ENCODE measurements at regions not wholly inside any gene's neighbourhood (a gene's known extent, or its start where the extent isn't known, plus 50 kb on each side); places are given as distances from the start of the nearest gene placed in this dataset.
A peak's percentile ranks its signal among the peaks of the same experiment; 100 is the strongest.

- Histone ChIP-seq H3K4me2 (ENCODE audit: insufficient read depth in 1 of 2, low read depth in 2 of 2, low read length in 2 of 2) (no peak overlapping the region), H3K23me2 (ENCODE audit: low read depth, low read length) (peaks cover 7% of the 10 kb centered on the region; the same call in 1 of the 2 replicates), H3K27me3 (replicated peaks in 1 of 4; ENCODE audit: control insufficient read depth in 3 of 4, extremely low read depth in 1 of 4, insufficient read depth in 3 of 4, low read length in 3 of 4) (no peaks in the 10 kb centered on the region), H3K56ac (replicated peaks; ENCODE audit: insufficient read length, low read depth, low read length) (no peak overlapping the region), H3K4me3 (ENCODE audit: extremely low read depth in 1 of 4, insufficient read depth in 2 of 4, low read depth in 3 of 4, low read length in 4 of 4) (no peak overlapping the region), H3K18ac (ENCODE audit: extremely low read depth, low read length) (no peak overlapping the region), H3K23ac (ENCODE audit: insufficient read length) (no peak overlapping the region), H2BK5ac (ENCODE audit: low read depth, low read length) (no peak overlapping the region), H2BK15ac (ENCODE audit: low read length) (no peak overlapping the region), H3K4me1 (replicated peaks in 1 of 4; ENCODE audit: control insufficient read depth in 3 of 4, insufficient read depth in 4 of 4, low read length in 3 of 4) (peaks cover 0 to 2% (median 0%) of the 10 kb centered on the region in 4 experiments; a peak in 1 of 7 replicates), H3K36me3 (ENCODE audit: control insufficient read depth in 2 of 4, insufficient read depth in 4 of 4, low read length in 3 of 4) (no peaks in the 10 kb centered on the region), H2AK5ac (ENCODE audit: low read depth, low read length) (no peak overlapping the region), H2AFZ (ENCODE audit: low read length) (no peak overlapping the region), H3K79me2 (ENCODE audit: control insufficient read depth in 1 of 2, insufficient read depth in 2 of 2, low read length in 2 of 2) (no peaks in the 10 kb centered on the region), H4K20me1 (replicated peaks in 1 of 2; ENCODE audit: control insufficient read depth in 1 of 2, insufficient read depth in 2 of 2, low read length in 2 of 2) (peaks cover 0 to 2% of the 10 kb centered on the region in 2 experiments), H3K14ac (ENCODE audit: insufficient read length) (no peak overlapping the region), H2BK12ac (ENCODE audit: low read depth, low read length) (no peak overlapping the region), H4K91ac (replicated peaks; ENCODE audit: insufficient read length, low read length) (peak overlapping the region; percentile 44), H4K5ac (ENCODE audit: insufficient read length, low read depth, low read length) (no peak overlapping the region), H3K9ac (replicated peaks in 1 of 4; ENCODE audit: extremely low read depth in 1 of 4, low read depth in 3 of 4, low read length in 3 of 4) (no peak overlapping the region), H4K8ac (ENCODE audit: extremely low read depth, insufficient read depth, low read length) (no peak overlapping the region; the same call in 1 of the 2 replicates), H3K9me3 (ENCODE audit: insufficient read depth in 2 of 2, low read depth in 1 of 2, low read length in 1 of 2) (no peaks in the 10 kb centered on the region), H2BK120ac (replicated peaks; ENCODE audit: low read depth, low read length) (no peak overlapping the region), H3K79me1 (ENCODE audit: low read depth, low read length) (no peaks in the 10 kb centered on the region), H3K27ac (ENCODE audit: low read depth, low read length) (no peak overlapping the region), H2BK20ac (ENCODE audit: low read length) (no peak overlapping the region), H3K4ac (replicated peaks; ENCODE audit: insufficient read length, low read depth, low read length) (no peak overlapping the region)
- no peak for TF ChIP-seq SP1 (IDR thresholded peaks at IDR 0.05; ENCODE audit: low read depth, low read length)
- TF ChIP-seq, protein P1, sequence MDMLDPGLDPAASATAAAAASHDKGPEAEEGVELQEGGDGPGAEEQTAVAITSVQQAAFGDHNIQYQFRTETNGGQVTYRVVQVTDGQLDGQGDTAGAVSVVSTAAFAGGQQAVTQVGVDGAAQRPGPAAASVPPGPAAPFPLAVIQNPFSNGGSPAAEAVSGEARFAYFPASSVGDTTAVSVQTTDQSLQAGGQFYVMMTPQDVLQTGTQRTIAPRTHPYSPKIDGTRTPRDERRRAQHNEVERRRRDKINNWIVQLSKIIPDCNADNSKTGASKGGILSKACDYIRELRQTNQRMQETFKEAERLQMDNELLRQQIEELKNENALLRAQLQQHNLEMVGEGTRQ (IDR thresholded peaks at IDR 0.05; ENCODE audit: low read length) = no peak
- FAIRE-seq (no peak), DNase-seq (ENCODE audit: low read depth in 1 of 2, low spot score in 2 of 2) (no peak)
- ChIA-PET CTCF (ENCODE audit: partially characterized antibody) (interaction anchor here (9.0 kb wide), 1 partner anchor 20 kb away, joined by 55 read pairs; no protein-coding TSS in a partner anchor), POLR2A (ENCODE audit: partially characterized antibody) (no interaction called here)
- WGBS, 2 experiments (ENCODE audit: extremely low coverage in 1 of 2, insufficient coverage in 1 of 2, insufficient read length in 1 of 2, insufficient replicate concordance in 2 of 2, low coverage in 1 of 2, low lambda C conversion rate in 2 of 2, missing lambda C conversion rate in 1 of 2) = 79% methylated on average over 5 of the region's 6 CpGs; no CpG with 5 or more reads in 1 of the 2 experiments
These were observed 126.3 kb upstream of the TMPRSS2 start for GRCh38 chr21:41634211-41634694.

Data from H1 (cell line).